SIG-M5 treated with dmso at 0.1 percent for 504 hours (cell line): ENCODE measurements at regions not wholly inside any gene's neighbourhood (a gene's known extent, or its start where the extent isn't known, plus 50 kb on each side); places are given as distances from the start of the nearest gene placed in this dataset.

Experiments
- DNase-seq: peaks from one replicate; lab custom pipeline; 2025; ENCODE audit not compliant: unreplicated experiment; lab: John Stamatoyannopoulos, UW

DNA sequence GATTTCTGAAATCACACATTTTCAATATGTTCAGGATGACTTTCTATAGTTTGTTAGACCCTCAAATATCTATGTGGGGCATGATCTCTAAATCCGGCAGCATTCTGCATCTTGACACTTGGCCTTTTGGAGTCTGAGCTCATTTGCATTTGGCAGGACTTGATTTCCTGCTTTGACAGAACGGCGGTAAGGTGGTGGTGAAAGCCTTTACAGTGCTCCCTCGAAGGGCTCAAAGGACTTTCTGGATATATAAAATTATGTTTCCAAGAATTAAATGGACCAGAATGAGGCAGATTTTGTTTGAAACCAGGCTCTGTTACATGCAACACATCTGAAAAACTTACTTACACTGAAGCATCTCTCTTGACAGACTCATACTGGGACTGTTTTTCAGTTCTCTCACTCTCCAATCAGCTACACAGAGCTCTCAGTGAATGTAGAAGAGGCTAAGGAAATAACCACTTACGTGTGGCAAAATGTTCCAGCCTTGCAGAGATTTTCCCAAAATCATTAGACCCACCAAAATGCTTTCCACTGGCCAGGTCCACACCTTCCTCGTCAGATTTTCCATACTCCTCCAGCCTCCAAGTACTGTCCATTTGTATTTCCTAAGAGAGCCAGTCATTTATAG is 207.2 kb downstream of the SPRY2 start:
- DNase-seq: no peak

DNA sequence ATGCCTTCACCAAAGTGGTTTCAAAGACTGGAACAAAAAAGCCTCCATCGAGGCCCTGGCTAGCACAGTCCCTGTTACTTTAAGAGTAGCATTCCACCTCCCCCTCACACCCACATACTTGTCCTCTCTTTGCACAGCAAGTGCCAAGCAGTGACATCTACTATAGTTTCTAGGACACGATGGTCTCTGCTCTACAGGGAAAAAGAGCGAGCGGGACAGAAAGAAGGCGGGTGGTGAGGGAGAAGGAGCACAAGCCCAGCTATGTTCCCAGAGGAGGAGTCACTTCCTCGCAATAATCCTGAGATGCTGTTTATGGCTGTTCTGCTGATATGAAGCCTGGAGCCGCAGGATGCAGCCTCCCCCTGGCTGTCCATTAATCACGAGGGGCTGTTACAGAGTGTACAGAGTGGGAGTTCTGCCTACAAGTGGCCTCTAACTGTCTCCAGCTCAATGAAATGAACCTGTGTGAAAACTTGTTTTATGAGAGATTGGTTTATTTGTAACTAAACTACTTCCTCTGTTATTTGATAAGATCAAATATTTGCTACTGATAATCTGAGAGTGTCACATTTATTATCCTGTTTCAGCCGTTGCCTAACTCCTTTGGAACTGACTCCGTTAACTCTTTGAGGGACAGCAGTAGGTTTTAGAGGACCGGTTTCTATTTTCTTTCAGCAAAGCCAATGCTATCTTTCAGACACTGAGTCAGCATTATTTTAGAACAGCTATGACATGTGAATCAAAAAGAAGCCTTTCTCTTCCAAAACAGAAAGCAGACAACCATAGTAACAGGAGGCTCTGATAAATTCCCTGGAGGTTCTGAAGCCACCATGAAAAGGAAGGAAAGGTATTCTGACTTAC is 208.0 kb downstream of the SPRY2 start:
- no peak for DNase-seq

DNA sequence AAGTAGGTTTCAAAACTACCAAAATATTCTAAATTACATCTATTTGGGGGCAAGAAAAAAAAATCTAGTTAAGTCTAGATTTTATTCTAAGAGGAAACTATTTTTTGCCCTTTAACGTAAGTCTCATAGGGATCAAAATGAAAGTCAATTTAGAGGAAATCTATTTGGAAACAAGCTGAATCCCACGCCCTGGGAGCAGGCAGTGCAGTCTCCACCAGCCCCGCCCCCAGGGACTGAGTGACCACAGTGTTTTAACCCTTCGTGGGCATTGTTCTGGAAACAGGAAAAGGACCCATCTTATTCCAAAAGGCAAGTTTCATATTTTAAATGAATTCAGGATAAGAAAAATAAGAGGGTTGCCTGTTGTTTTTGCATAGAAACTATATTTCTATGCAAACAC is 209.7 kb downstream of the SPRY2 start:
- DNase-seq: no peak

DNA sequence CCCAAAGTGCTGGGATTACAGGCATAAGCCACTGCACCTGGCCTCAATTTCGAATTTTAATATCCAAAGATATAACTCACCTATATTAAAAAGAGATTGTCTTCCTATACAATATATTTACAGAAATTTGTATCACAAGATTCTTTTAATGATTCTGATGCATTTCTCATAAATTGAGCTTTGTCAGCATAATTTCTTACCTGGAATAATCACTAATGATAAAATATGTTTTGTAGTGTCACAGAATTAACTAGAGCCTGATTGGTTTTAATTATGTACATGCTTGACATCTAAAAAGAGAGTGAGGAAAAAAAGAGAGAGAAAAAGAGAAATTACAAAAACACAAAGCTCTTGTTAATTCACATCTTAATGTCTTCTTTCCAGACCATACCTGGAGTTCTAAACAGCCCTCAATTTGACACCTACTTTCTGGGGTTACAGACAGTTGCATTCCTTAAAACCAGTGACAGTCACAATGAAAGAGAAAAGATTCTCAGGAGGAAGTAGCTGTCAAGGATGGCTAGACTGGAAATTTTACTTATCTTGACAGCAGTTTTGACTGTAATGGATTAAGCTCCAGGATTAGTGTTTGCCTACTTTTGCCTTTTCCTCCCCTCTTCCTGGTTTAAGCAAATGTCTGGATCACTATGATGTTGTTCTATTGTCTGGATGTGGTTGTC is 214.4 kb downstream of the SPRY2 start:
- no peak for DNase-seq

DNA sequence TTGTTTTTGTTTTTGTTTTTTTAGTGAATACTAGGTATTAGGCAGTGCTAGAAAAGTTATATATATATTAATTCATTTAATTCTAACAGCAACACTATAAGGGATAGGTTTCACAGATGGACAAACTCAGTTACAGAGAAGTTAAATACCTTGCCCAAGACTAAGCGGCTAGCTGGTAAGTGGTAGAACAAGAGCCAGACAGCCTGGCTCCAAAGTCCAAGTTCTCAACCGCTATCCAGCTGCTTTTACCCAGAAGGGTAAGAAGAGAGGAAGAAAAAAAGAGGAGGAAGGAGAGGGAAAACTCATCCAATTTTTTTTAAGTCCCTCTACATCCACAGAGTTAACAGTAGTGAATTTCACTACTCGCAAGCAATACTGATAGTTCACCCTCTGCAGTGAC is 217.0 kb downstream of the SPRY2 start:
- DNase-seq: no peak

DNA sequence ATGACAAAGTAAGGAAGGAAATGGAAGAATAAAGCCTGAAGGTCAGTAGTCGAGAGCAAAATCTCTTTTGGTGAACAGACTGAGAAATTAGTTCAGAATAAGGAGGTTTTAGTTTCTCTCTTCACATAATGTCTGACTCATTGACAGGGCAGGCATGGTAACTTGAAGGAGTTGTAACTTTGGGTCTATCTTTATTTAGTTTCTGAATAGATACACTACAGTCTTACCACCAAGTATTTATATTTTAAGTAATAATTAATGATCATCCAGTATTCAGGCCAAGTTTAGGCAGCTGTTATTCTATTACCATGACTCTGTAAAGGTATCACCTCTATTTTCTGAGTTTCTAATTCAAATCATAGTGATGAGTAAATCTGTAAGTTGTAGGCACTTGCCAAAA is 219.9 kb downstream of the SPRY2 start:
- DNase-seq: no peak

DNA sequence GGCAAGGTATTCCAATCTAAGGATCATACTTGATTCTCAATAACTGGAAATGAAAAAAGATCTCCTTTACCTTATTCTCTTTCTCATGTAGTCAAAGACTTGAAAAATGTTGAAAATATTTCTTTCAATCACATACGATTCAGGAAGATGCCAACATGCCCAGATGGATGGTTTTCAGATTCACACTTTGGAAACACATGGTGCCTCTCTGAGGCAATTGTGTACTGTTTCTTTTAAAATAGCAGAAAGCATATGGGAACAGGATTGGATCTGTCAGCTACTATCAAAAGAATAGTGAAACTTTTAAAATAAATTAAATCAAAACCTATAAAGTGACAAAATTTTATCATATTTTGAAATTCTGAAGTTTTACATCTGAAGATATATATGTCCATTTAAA is 222.4 kb downstream of the SPRY2 start:
- no peak for DNase-seq

DNA sequence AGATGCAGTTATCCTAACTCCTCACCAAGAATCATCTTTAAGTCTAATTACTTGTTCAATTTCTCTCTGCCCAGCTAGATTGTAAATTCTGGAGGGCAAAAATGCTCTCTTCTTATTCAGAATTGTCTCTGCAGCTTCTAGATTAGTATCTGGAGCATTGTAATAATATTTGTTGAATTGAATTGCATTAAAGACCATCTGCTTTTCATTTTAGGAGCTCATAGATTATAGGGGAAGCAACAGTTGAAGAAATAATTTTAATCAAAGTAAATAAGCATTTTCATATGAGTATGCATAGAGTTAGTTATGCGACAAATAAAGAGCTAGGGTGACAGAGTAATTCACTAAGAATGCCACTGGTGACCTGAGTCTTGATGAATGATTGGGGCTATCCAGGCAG is 222.8 kb downstream of the SPRY2 start:
- no peak for DNase-seq

DNA sequence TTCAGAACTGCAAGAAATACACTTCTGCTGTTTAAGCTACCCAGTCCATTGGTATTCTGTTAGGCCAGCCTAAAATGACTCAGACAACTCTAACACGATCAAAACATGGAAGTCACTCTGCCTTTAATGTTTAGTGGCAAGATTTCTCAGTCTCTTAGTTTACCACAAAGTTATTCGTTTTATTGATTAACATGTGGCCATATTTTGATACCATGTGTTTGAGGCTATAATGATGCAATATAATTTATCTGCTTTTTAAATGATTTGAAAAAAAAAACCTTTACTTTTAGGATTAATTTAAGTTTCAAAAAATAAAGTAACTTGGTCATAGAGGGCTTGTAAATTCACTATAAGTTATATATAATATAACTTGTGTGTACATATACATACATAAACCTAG is 223.4 kb downstream of the SPRY2 start:
- DNase-seq: no peak

DNA sequence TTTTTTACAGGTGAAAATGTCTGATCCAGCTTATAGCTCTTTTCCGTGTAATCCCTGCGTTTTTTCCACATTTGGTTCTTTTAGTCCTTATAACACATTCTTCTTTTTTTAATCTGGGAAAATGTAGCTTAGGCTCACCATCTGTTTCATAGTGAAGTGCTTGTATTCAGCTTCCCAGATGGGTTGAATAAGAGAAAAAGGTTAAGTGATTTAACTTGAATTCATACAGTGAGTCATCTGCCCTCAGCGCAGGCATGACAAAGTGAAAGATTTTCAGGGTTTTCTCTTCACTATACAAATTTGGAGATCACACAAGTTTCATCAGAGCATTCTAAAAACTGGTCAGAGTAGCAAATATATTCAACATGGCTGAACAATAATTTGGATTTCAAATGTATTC is 224.8 kb downstream of the SPRY2 start:
- DNase-seq: no peak

DNA sequence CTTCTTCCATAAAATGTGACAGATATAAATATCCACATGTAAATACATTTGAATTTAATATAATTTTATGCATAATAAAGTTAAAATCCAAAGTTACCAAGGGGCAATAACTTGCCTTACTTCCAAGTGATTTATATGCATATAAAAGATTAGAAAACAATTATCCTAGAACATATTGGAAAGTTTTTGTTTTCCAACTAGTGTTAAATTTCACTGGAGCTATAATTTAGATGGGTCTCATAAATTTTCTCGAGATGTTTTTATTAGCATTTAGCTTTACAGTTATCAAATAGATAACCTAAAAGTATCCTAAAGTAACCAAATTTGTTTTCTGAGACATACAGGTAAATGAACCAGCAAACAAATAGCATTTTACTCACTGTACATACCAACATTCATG is 225.3 kb downstream of the SPRY2 start:
- no peak for DNase-seq

DNA sequence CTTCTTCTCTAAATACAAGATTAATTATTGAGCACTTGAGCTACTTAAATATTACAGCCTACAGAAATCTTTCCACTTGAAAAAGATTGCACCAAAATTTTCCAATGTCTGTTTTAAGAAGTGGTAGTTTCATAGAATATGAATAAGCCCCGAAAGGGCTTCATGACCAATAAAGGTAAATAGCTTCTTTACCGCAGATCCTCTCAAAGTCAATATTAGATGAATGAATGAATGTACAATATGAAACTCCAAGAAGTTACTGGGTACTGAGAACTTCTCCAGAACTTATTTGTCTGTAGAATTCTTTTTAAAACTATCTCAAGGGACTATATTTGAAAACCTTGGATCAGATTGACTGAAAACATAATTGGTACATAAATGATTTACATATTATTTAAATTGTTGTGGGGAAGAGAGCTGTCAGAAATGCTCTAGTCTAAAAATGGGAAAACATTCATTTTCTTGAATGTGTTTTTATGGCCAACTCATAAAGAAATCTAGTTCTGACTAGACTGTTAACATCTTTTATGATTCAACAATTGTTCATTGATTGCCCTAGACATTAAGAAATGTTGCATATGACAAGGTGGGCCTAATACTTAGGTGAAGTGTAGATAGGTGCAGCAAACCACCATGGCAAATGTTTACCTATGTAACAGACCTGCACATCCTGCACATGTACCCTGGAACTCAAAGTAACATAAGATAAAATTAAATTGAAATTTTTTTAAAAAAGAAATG is 227.0 kb downstream of the SPRY2 start:
- no peak for DNase-seq

DNA sequence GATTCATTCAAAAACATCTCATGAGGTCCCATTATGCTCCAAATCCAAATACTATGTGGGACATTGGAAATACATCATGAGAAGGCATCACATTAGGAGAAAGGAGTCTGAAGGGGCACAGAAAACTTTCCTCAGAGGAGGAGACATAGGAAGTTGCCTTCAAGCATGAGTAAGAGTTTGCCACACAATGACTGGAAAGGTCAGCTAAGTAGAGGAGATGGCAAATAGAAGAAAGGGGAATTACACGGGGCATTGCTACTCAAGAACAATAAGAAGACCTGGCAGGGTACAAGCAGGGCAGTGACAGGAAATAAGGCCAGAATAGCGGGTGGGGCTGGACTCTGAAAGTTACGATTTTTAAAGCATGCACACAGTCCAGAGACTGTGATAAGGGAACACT is 231.6 kb downstream of the SPRY2 start:
- no peak for DNase-seq

DNA sequence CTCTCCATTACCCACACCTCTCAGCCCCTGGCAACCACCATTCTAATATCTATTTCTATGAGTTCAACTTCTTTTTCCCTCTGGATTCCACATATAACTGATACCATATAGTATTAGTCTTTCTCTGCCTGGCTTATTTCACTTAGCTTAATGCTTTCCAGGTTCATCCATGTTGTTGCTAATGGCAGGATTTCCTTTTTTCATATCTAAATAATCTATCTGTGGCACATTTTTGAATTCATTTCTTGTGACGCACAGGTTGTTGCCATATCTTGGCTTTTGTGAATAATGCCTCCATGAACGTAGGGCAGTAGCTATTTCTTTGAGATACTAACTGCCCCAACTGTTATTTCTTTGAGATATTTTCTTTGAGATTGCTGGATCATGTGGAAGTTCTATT is 235.6 kb downstream of the SPRY2 start:
- no peak for DNase-seq

DNA sequence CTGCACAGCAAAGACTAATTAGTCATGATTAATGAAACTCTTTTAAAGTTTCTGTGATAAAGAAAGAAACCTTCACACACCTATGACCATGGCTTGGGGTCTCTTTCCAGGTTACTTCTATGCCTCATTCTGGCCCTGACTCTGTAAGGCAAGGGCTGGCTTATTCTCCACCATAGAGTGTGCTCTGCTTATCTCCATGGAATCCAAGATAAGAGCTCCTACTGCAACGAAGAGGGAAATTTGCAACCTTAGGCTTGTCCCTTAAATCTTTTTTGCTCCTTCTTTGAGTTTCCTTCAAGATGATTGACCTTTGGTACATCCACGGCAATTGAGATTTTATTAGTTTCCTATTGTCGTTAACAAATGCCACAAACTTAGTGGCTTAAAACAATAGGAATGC is 239.9 kb downstream of the SPRY2 start:
- DNase-seq: no peak

DNA sequence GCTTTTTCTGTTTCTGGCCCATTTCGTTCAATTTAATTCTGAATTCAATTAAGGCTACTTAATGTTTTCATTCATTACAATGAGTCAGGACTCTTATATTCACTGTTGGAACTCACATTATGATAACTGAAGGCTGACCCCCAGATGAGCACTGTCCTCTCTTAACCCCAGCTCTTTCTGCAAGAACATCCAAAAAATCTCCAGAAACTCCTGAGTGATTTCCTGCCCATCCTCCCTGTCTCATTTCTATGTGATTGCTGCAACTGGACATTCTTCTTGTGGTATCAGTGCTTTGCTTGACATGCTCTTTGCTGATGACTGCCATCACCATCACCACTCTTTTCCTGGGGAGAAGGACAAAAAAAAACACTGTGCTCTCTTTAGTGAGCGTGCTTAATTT is 240.3 kb downstream of the SPRY2 start:
- DNase-seq: no peak

DNA sequence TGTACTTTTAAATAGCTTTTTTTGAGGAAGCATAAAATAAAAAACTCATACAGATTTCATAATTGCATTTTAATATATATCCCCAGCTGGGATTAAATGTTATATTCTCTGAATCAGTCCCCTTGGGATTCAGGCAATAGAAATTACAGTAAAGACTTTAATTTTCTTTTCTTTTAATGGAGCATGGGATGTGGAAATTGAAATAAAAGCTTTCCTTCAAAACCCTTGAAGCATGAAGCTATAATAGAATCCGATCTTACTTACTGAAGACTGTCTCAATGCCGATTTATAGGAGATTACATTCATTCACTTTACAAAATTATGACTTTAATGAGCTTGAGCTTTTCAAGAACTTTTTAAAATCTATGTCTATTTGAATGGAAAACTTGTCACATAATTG is 243.4 kb downstream of the SPRY2 start:
- DNase-seq: no peak

DNA sequence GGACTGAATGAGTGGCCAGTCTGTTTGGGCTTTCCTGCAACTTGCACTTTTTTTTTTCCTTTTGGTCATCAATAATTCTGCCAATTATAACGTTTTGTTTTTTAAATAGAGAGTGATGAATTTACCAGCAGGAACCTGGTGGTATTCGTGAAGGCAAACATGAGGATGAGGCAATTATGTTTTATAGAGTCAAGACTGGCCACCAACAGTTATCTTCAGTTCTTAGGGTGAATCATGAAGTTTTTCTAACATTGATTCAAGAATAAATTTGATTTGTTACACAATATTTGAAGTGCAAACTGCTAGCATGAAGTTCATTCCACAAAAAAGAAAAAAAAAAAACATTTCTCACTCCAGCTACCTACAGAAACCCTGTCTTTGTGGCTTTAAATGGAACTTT is 244.5 kb downstream of the SPRY2 start:
- no peak for DNase-seq

DNA sequence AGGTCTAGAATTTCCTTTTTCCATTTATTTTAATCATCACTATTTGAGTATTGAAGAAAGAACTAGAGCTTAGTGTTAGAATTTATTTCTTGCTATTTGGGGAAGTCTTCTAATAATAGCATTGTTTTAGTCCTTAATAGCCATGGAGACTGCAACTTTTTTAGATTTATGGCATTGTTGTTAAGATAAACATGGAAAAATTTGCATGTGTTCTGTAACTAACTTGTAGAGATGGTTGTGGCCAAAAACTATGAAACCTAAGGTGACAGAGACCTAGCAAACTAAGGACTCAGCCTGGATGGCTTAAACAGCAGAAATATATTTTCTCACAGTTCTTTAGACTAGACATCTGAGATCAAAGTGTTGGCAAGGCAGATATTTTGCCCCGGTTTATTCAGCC is 246.4 kb downstream of the SPRY2 start:
- DNase-seq: no peak

DNA sequence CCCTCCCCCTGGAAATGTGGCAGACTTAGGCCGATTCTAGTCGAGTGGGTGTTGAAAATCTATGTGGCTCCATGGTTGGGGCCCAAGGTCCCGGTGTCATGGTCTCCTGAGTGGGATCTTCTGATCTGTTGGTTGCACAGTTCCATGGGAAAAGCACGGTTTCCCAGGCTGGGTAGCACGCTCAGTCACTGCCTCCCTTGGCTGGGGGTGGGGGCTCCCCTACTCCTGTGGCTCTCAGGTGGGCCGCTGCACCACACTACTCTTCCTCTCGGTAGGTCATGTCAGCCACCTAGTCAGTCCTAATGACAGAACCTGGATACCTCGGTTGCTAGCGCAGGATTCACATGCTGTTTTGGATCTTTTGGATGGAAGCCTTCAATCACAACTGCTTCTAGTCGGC is 247.0 kb downstream of the SPRY2 start:
- DNase-seq: no peak

DNA sequence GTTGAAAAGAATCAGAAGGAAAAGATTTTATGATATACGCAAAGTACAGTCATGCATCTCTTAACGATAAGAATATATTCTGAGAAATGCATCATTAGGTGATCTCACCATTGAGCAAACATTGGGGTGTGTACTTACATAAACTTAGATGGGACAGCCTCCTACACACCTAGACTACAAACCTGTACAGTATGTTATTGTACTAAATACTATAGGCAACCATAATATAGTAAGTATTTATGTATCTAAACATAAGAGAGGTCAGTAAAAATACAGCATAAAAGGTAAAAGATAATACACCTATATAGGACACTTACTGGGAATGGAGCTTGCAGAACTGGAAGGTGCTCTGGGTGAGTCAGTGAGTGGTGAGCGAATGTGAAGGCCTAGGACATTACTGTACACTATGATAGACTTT is 254.6 kb downstream of the SPRY2 start:
- DNase-seq: no peak
